ENCODE measurements at regions not wholly inside any gene's neighbourhood (a gene's known extent, or its start where the extent isn't known, plus 50 kb on each side); places are given as distances from the start of the nearest gene placed in this dataset.

- TF ChIP-seq ARNTL (CRISPR knock-in tag; IDR thresholded peaks at IDR 0.05; ENCODE audit: borderline replicate concordance, low read depth) = no peak
- TF ChIP-seq POU6F1 (CRISPR knock-in tag; IDR thresholded peaks at IDR 0.05; ENCODE audit: borderline replicate concordance, low read depth) = no peak
- no peak for TF ChIP-seq CSDC2 (CRISPR knock-in tag; IDR thresholded peaks at IDR 0.05)
- no peak for TF ChIP-seq RARB (CRISPR knock-in tag; IDR thresholded peaks at IDR 0.05)
- TF ChIP-seq ZNF70 (CRISPR knock-in tag; IDR thresholded peaks at IDR 0.05) = no peak
Measured at GRCh38 chr4:31016322-31017061, 296.3 kb downstream of the PCDH7 start.

Data from SK-N-SH treated with all-trans-retinoic acid at 6 μM for 48 hours (cell line).